Natural killer cell (primary cell): ENCODE measurements at regions not wholly inside any gene's neighbourhood (a gene's known extent, or its start where the extent isn't known, plus 50 kb on each side); places are given as distances from the start of the nearest gene placed in this dataset.

ENCODE experiments used
- ATAC-seq, 3 donors: fragments of 150-1000 bp in 2 of 3; fragments of 200-7000 bp in 1 of 3; cut with Tn5 transposase; 1 replicate in 1 of 3; 2 replicates in 2 of 3; pipeline ENCODE4 v1.10.0; 2021; ENCODE audit warnings: mild to moderate bottlenecking in 2 of 3, moderate library complexity in 2 of 3
- DNase-seq, 2 donors: peaks; one replicate each; pipeline versions ENCODE4 v3.0.0 to v3.0.0-alpha.2; 2013 to 2021; ENCODE audit warnings: mixed read lengths in 1 of 2
- H3K27ac ChIP-seq: one replicate; pipeline ENCODE4 v1.5.1; 2013; ENCODE audit warnings: mild to moderate bottlenecking, low read length
- H3K27me3 ChIP-seq: one replicate; pipeline ENCODE4 v1.6.1; 2013; ENCODE audit warnings: low read length; ENCODE audit not compliant: control insufficient read depth, insufficient read depth
- H3K36me3 ChIP-seq: one replicate; pipeline ENCODE4 v1.6.1; 2013; ENCODE audit warnings: low read length; ENCODE audit not compliant: control insufficient read depth, insufficient read depth
- H3K4me1 ChIP-seq: one replicate; pipeline ENCODE4 v1.6.1; 2013; ENCODE audit warnings: low read length; ENCODE audit not compliant: control insufficient read depth, insufficient read depth
- H3K4me3 ChIP-seq: one replicate; pipeline ENCODE4 v1.5.1; 2013; ENCODE audit warnings: low read length
- H3K9me3 ChIP-seq: one replicate; pipeline ENCODE4 v1.6.1; 2013; ENCODE audit warnings: low read length; ENCODE audit not compliant: control insufficient read depth, insufficient read depth
- H3K27ac Mint-ChIP-seq, 2 donors: one replicate each; pipeline ENCODE4 v1.8.0; 2022; ENCODE audit warnings: mild to moderate bottlenecking in 2 of 2, mixed read lengths in 2 of 2, moderate library complexity in 1 of 2
- H3K27me3 Mint-ChIP-seq, 2 donors: one replicate each; pipeline ENCODE4 v1.8.0; 2022; ENCODE audit warnings: low read depth in 2 of 2, mixed read lengths in 2 of 2
- H3K36me3 Mint-ChIP-seq: one replicate; pipeline ENCODE4 v1.8.0; 2022; ENCODE audit warnings: mixed read lengths
- H3K4me1 Mint-ChIP-seq, 2 donors: one replicate each; pipeline ENCODE4 v1.8.0; 2022; ENCODE audit warnings: mixed read lengths in 2 of 2
- H3K4me3 Mint-ChIP-seq: one replicate; pipeline ENCODE4 v1.8.0; 2022; ENCODE audit warnings: mild to moderate bottlenecking, moderate library complexity, mixed read lengths
- H3K9me3 Mint-ChIP-seq, 2 donors: one replicate each; pipeline ENCODE4 v1.8.0; 2022; ENCODE audit warnings: mixed read lengths in 2 of 2
- CTCF ChIP-seq: fragments of 200-600 bp; IDR thresholded peaks from one replicate; pipeline ENCODE4 v1.8.0; 2022; ENCODE audit warnings: antibody characterized with exemption
- WGBS: methylation state at CpG from one replicate; pipeline ENCODE4 v1.1.7; 2013; ENCODE audit warnings: missing lambda C conversion rate; ENCODE audit not compliant: insufficient coverage; 5-methylcytosine and 5-hydroxymethylcytosine counted together
- intact Hi-C: fragments of 100-400 bp; cut with micrococcal nuclease; formaldehyde crosslinking; loops from one replicate; pipeline ENCODE4 v1.14.2; 2022

- Mint-ChIP-seq H3K4me1 (no peaks in the 10 kb centered on the region), H3K27me3 (peaks cover 5 to 37% of the 10 kb centered on the region in 2 donors), H3K4me3 (no peak overlapping the region), H3K27ac (no peak overlapping the region), H3K36me3 (no peaks in the 10 kb centered on the region), H3K9me3 (no peaks in the 10 kb centered on the region)
- intact Hi-C loops = no loop called here
- H3K9me3 ChIP-seq = no peaks in the 10 kb centered on the region
- DNase-seq (no peak), ATAC-seq (no peak)
- no peaks in the 10 kb centered on the region for H3K4me1 ChIP-seq
- no peak overlapping the region for H3K27ac ChIP-seq
- WGBS = 77% methylated on average over 6 of the region's 6 CpGs
- H3K27me3 ChIP-seq = no peaks in the 10 kb centered on the region
- H3K4me3 ChIP-seq = no peak overlapping the region
- H3K36me3 ChIP-seq = no peaks in the 10 kb centered on the region
- TF ChIP-seq CTCF = no peak
Measured at GRCh38 chr1:115450501-115451040, 112.5 kb upstream of the NGF start.

GRCh38 chr1:115448282-115449044 lies 110.4 kb upstream of the NGF start:
- no peaks in the 10 kb centered on the region for H3K4me1 Mint-ChIP-seq
- Histone ChIP-seq H3K27ac (no peak overlapping the region), H3K4me3 (no peak overlapping the region), H3K36me3 (no peaks in the 10 kb centered on the region), H3K9me3 (no peaks in the 10 kb centered on the region), H3K27me3 (no peaks in the 10 kb centered on the region), H3K4me1 (no peaks in the 10 kb centered on the region)
- DNase-seq (no peak), ATAC-seq (no peak)
- no peak overlapping the region for H3K27ac Mint-ChIP-seq
- TF ChIP-seq CTCF = no peak
- intact Hi-C loops = no loop called here
- 86% methylated on average over 4 of the region's 5 CpGs for WGBS
- no peak overlapping the region for H3K4me3 Mint-ChIP-seq
- no peaks in the 10 kb centered on the region for H3K9me3 Mint-ChIP-seq
- peaks cover 5 to 38% of the 10 kb centered on the region in 2 donors for H3K27me3 Mint-ChIP-seq
- H3K36me3 Mint-ChIP-seq = no peaks in the 10 kb centered on the region

- Mint-ChIP-seq H3K4me1 (no peaks in the 10 kb centered on the region), H3K36me3 (no peaks in the 10 kb centered on the region), H3K27me3 (peaks cover 5 to 38% of the 10 kb centered on the region in 2 donors), H3K27ac (no peak overlapping the region), H3K9me3 (no peaks in the 10 kb centered on the region), H3K4me3 (no peak overlapping the region)
- intact Hi-C loops = no loop called here
- no peaks in the 10 kb centered on the region for H3K36me3 ChIP-seq
- 73% methylated on average over 2 of the region's 3 CpGs for WGBS
- DNase-seq (no peak), ATAC-seq (no peak)
- no peak overlapping the region for H3K27ac ChIP-seq
- no peak overlapping the region for H3K4me3 ChIP-seq
- no peak for TF ChIP-seq CTCF
- H3K4me1 ChIP-seq = no peaks in the 10 kb centered on the region
- no peaks in the 10 kb centered on the region for H3K9me3 ChIP-seq
- H3K27me3 ChIP-seq = no peaks in the 10 kb centered on the region
Measured at GRCh38 chr1:115447672-115448071, 109.6 kb upstream of the NGF start.

GRCh38 chr1:115445090-115445489 lies 107.0 kb upstream of the NGF start:
- no peak overlapping the region for H3K27ac ChIP-seq
- no peak for DNase-seq
- no peak overlapping the region for H3K4me3 Mint-ChIP-seq
- intact Hi-C loops = no loop called here
- H3K9me3 ChIP-seq = no peaks in the 10 kb centered on the region
- H3K27me3 Mint-ChIP-seq = peaks cover 8 to 53% of the 10 kb centered on the region in 2 donors
- H3K4me1 Mint-ChIP-seq = no peaks in the 10 kb centered on the region
- H3K36me3 Mint-ChIP-seq = no peaks in the 10 kb centered on the region
- H3K4me1 ChIP-seq = no peaks in the 10 kb centered on the region
- no peak for ATAC-seq
- H3K4me3 ChIP-seq = no peak overlapping the region
- TF ChIP-seq CTCF = no peak
- H3K27ac Mint-ChIP-seq = no peak overlapping the region
- H3K36me3 ChIP-seq = no peaks in the 10 kb centered on the region
- no peaks in the 10 kb centered on the region for H3K27me3 ChIP-seq
- no peaks in the 10 kb centered on the region for H3K9me3 Mint-ChIP-seq
